SK-N-MC (cell line): ENCODE measurements at regions not wholly inside any gene's neighbourhood (a gene's known extent, or its start where the extent isn't known, plus 50 kb on each side); places are given as distances from the start of the nearest gene placed in this dataset.

Source experiments
- EZH2 ChIP-seq: fragments of 200-600 bp; sonication (generic); IDR thresholded peaks from one replicate; pipeline ENCODE4 v1.6.1; 2017; ENCODE audit warnings: antibody characterized with exemption
- FOXP2 ChIP-seq: optimal IDR thresholded peaks from 2 replicates; pipeline ENCODE3; 2011; ENCODE audit warnings: mild to moderate bottlenecking, moderate library complexity; ENCODE audit not compliant: insufficient read depth; ENCODE audit errors: extremely low read length, control extremely low read depth
- POLR2AphosphoS5 ChIP-seq: IDR thresholded peaks from 2 replicates; pipeline ENCODE4 v1.6.1; 2012; ENCODE audit warnings: mild to moderate bottlenecking, low read depth, low read length, borderline replicate concordance

- no peak for TF ChIP-seq EZH2
- no peak for TF ChIP-seq POLR2AphosphoS5
- no peak for TF ChIP-seq FOXP2
Measured at GRCh38 chr2:196535061-196535460, 104.5 kb upstream of the CCDC150 start.
